GM12874 (cell line): ENCODE measurements at regions not wholly inside any gene's neighbourhood (a gene's known extent, or its start where the extent isn't known, plus 50 kb on each side); places are given as distances from the start of the nearest gene placed in this dataset.

ENCODE experiments used
- CTCF ChIP-seq: IDR thresholded peaks from 2 replicates; pipeline ENCODE4 v1.5.1; 2011; ENCODE audit warnings: low read depth, mild to moderate bottlenecking, control low read depth, low read length, moderate library complexity; ENCODE audit not compliant: insufficient read depth

DNA sequence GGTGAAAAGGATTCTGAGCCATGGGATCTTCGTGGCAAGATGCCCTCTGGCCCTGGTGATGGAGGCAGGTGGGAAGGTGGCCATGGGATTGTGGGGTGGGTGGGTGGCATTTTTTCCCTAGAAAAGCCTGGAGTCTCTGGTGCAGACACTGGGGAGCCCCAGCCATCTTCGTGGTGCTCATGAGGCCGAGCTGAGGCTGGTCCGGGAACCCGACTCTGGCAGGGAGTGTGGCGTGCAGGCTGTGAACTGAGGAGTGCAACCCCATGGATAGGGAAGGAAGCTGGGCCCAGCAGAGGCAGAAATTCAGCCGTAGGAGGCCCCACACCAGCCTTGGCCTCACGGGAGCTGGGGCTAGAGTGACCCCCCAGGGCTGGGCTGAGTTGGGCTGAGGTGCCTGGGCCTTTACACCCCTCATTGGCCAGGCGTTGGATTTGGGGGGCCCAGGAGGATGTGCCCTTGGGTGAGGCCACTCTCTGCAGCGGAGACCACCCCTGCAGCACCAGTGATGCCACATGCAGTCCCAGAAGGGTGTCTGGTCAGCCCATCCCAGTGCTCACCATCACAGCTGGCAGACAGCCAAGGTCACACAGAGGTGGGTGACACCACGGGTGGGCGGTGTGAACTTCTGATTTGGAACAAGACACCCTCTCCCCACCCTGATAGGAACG, 115.6 kb upstream of the HDAC4 start:
- no peak for TF ChIP-seq CTCF

GRCh38 chr2:239514754-239515530, 114.1 kb upstream of the HDAC4 start:
- no peak for TF ChIP-seq CTCF

GRCh38 chr2:239512054-239512453, 111.2 kb upstream of the HDAC4 start:
- no peak for TF ChIP-seq CTCF

DNA sequence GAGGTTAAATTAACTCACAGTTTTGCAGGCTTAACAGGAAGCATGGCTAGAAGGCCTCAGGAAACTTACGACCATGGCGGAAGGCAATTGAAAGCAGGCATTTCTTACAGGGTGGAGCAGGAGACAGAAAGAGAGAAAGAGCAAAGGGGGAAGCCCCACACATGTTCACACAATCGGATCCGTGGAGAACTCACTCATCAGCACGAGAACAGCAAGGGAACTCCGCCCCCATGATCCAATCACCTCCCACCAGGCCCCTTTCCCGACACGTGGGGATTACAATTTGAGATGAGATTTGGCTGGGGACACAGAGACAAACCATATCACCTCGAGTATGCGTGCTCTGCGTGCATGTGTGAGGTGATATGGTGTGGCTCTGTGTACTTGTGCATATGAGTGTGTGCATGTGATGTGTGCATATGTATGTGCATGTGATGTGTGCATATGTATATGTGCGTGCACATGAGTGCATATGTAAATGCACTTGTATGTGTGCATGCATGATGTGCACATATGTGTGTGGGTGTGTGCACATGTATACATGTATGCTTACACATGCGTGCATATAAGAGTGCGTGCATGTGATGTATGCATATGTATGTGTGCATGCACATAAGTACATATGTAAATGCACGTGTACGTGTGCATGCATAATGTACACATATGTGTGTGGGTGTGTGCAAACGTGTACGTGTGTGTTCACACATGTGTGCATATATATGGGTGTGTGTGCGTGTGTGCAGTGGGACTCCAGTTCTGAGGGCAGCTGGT, 108.7 kb upstream of the HDAC4 start:
- no peak for TF ChIP-seq CTCF

GRCh38 chr2:239508261-239508660, 107.4 kb upstream of the HDAC4 start:
- TF ChIP-seq CTCF = no peak

DNA sequence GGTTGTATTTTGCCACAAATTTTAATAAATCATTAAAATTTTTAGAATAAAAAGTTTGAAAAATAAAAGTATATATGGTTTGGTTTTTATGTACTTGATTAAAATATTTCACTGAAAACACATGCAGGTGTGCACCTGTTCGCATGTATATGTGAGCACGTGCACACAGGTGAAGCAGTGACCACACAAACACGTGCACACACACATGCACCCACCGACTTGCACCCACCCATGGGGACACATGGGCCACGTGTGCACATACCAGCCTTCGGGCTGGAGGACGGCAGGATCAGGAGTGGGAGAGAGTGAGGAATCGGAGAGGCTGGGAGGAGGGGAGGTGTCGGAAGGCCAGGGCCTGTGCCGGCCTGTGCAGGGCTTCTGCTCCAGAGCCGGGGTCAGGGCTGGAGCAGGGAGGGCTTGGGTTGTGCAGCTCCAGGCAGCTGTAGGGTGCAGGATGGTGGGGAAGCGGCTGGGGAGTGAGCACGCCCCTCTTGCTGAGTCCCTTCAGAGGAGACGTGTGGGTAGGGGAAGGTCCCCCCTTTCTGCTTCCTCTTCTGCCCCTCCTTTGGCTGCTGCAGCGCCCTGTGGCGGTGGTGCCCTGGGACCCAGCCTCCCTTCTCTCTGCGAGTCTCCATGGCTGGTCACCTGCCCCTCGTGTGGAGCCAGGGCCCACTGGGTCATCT, 106.9 kb upstream of the HDAC4 start:
- no peak for TF ChIP-seq CTCF

- no peak for TF ChIP-seq CTCF
Measured at GRCh38 chr2:239506961-239507360, 106.1 kb upstream of the HDAC4 start.
